ENCODE measurements at regions not wholly inside any gene's neighbourhood (a gene's known extent, or its start where the extent isn't known, plus 50 kb on each side); places are given as distances from the start of the nearest gene placed in this dataset.

DNA sequence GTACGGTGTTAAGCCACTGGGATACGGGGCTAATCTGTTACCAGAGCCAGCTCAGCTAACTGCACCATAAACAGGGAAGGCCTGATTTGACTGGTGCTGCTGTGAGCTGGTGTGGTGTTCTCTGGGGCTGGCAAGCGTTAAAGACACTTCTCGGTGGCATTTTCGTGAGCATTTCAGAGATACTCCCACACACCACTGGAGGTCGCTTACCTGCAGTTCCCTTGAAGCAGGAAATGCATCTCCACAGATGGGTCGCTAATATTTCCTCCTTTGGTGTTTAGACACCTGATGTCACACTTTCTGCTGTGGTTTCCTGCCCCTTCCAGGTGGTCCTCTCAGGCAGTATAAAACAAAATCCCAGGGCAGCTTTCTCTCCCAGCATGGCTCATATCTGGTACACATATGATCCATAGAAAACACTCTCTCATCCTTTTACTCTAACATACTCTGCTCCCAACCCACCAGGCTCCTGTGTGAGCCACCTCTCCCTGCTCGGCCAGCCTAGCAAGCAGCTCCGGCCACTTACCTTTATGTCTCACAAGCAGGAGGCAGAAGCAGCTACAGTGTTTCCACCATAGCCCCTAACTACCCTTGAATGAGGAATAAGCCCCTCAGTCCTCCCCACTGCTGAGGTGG lies 129.9 kb upstream of the GRIN2B start:
- WGBS, 3 donors = 45 to 46% (median 46%) methylated on average over 9 of the region's 9 CpGs
- Histone ChIP-seq H3K9me3 (no peaks in the 10 kb centered on the region), H3K27ac (no peak overlapping the region), H3K4me1 (no peaks in the 10 kb centered on the region), H3K36me3 (ENCODE audit: insufficient read depth in 1 of 2, low read depth in 1 of 2) (no peaks in the 10 kb centered on the region), H3K27me3 (ENCODE audit: insufficient read depth in 3 of 3, low read length in 2 of 3) (no peaks in the 10 kb centered on the region), H3K4me3 (no peak overlapping the region)
- no peak for DNase-seq
- intact Hi-C loops (cut with DNase I) = no loop called here
- no peak for ATAC-seq
- TF ChIP-seq, protein P1, sequence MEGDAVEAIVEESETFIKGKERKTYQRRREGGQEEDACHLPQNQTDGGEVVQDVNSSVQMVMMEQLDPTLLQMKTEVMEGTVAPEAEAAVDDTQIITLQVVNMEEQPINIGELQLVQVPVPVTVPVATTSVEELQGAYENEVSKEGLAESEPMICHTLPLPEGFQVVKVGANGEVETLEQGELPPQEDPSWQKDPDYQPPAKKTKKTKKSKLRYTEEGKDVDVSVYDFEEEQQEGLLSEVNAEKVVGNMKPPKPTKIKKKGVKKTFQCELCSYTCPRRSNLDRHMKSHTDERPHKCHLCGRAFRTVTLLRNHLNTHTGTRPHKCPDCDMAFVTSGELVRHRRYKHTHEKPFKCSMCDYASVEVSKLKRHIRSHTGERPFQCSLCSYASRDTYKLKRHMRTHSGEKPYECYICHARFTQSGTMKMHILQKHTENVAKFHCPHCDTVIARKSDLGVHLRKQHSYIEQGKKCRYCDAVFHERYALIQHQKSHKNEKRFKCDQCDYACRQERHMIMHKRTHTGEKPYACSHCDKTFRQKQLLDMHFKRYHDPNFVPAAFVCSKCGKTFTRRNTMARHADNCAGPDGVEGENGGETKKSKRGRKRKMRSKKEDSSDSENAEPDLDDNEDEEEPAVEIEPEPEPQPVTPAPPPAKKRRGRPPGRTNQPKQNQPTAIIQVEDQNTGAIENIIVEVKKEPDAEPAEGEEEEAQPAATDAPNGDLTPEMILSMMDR (IDR thresholded peaks at IDR 0.05) = no peak

DNA sequence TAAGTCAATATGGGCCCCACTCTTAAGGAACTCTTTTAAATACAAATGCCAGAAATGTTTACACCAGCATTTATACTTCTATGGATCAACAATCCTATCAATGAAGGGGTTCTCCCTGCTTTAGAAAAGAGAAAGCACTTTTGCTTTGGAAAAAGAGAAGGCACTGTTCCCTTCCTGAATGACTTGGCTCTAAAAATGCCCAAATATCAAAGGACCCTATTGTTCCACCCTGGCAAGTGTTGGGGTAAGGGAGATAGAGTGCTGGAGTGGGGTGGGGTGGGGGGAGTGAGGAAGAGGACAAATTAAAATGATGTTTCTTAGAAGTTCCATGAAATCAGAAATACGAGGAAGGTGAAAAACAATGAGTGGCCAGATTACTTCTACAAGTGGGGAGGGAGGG lies 131.6 kb upstream of the GRIN2B start:
- Histone ChIP-seq H3K27ac (no peak overlapping the region), H3K4me3 (no peak overlapping the region), H3K36me3 (ENCODE audit: insufficient read depth in 1 of 2, low read depth in 1 of 2) (no peaks in the 10 kb centered on the region), H3K9me3 (no peaks in the 10 kb centered on the region), H3K4me1 (no peaks in the 10 kb centered on the region), H3K27me3 (ENCODE audit: insufficient read depth in 3 of 3, low read length in 2 of 3) (no peaks in the 10 kb centered on the region)
- 31 to 48% (median 36%) methylated on average over 1 of the region's 1 CpG for whole genome bisulfite sequencing, 3 donors
- TF ChIP-seq, protein P1 (IDR thresholded peaks at IDR 0.05) = no peak
- ATAC-seq = no peak
- intact Hi-C loops (cut with DNase I) = no loop called here
- DNase-seq = no peak

DNA sequence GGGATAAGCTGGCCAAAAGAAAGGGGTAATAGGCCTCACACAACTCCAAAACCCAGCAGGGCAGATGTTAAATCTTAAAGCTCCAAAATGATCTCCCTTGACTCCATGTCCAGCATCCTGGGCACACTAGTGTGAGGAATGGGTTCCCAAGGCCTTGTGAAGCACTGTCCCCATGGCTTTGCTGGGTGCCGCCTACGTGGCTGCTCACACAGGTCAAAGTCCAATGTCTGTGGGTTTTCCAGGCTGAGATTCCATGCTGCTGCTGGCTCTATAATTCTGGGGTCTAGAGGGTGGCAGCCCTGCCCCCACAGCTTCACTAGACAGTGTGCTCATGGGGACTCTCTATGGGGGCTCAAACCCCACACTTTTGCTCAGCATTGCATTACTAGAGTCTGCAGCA lies 145.3 kb upstream of the GRIN2B start:
- 87 to 99% (median 91%) methylated on average over 2 of the region's 2 CpGs for WGBS, 3 donors
- Histone ChIP-seq H3K4me3 (no peak overlapping the region), H3K36me3 (ENCODE audit: insufficient read depth in 1 of 2, low read depth in 1 of 2) (no peaks in the 10 kb centered on the region), H3K9me3 (no peaks in the 10 kb centered on the region), H3K4me1 (no peaks in the 10 kb centered on the region), H3K27ac (no peak overlapping the region), H3K27me3 (ENCODE audit: insufficient read depth in 3 of 3, low read length in 2 of 3) (no peaks in the 10 kb centered on the region)
- no peak for ATAC-seq
- TF ChIP-seq, protein P1 (IDR thresholded peaks at IDR 0.05) = no peak
- DNase-seq = no peak
- intact Hi-C loops (cut with DNase I) = no loop called here

DNA sequence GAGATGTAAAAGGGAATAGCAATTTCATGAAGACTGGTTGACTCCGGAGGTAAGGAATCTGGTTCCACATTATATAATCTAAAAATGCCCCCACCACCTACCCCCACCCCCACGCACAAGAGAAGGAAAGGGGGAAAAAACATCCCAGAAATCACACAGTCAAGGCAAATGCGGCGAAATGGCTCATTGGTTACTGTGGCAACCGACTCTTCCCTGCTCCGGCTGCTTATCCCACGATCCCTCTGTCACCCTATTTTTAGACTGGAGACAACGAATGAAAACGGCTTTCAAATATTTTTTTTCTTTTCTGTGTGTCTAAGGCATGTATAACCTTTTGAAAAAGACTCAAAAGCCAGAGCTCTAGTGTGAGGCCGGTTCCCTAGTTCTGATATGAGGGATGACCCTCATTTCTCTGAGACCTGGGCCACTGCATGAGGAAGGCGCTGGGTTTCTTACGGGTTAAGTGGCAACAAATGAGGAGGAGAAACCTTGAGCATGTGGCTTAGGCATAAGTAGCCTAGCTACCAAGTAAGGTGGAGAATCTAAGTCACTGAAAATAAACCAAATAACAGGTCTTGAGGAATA lies 148.3 kb upstream of the GRIN2B start:
- no peaks in the 10 kb centered on the region for H3K4me1 ChIP-seq
- no peak for DNase-seq

More for the DNA sequence above, 148.3 kb upstream of the GRIN2B start:
- no peak for ATAC-seq
- intact Hi-C loops (cut with DNase I) = no loop called here
- 73 to 75% (median 75%) methylated on average over 12 of the region's 12 CpGs for WGBS, 3 donors
- no peak overlapping the region for H3K4me3 ChIP-seq
- H3K27me3 ChIP-seq (ENCODE audit: insufficient read depth in 3 of 3, low read length in 2 of 3) = no peaks in the 10 kb centered on the region
- no peak overlapping the region for H3K27ac ChIP-seq
- TF ChIP-seq, protein P1 (IDR thresholded peaks at IDR 0.05) = no peak
- H3K36me3 ChIP-seq (ENCODE audit: insufficient read depth in 1 of 2, low read depth in 1 of 2) = no peaks in the 10 kb centered on the region
- H3K9me3 ChIP-seq = no peaks in the 10 kb centered on the region
